Activated CD4-positive, alpha-beta T cell treated with anti-CD3 and anti-CD28 coated beads, Interleukin-2, amount 50 U/mL, for 4 hours (primary cell): ENCODE measurements at regions not wholly inside any gene's neighbourhood (a gene's known extent, or its start where the extent isn't known, plus 50 kb on each side); places are given as distances from the start of the nearest gene placed in this dataset.
"Not testable (repeated sequence)": the region's sequence is repeated elsewhere in the genome, so short reads cannot be mapped to it uniquely, and the experiment has no call there.

Experiments
- DNase-seq, 2 experiments: peaks; one replicate each; pipeline ENCODE4 v3.0.0-alpha.2; 2020

DNA sequence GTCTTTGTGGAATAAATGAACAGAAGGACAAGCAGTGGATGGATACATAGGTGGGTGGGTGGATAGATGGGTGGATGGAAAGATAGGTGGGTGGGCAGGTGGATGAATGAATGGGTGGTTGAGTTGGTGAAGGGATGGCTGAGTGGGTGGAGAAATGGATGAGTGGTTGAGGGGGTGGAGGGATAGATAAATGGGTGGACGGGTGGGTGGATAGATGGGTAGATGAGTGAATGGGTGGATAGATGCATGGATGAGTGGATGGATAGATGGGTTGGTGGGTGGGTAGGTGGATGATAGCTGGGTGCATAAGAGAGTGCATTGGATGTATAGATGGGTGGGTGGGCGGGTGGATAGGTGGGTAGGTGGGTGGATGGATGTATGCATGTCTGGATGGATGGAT is 63.5 kb downstream of the UNC93B1 start:
- DNase-seq, result not testable (repeated sequence)

DNA sequence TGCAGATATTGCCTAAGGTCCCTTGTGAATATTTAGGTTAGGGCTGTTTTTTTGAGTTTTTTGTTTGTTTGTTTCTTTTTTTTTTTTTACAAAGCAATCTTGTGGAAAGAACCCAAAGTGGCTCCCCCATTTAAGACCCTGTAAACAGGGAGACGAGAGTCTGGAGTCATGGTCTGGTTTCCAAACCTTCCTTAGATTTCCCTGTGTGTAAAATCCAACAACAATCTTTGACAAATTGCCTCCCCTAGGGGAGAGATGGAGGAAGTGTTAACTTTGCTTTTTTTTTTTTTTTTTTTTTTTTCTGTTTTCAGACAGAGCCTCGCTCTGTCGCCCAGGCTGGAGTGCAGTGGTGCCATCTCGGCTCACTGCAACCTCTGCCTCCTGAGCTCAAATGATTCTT is 64.9 kb downstream of the UNC93B1 start:
- not testable (repeated sequence) for DNase-seq

DNA sequence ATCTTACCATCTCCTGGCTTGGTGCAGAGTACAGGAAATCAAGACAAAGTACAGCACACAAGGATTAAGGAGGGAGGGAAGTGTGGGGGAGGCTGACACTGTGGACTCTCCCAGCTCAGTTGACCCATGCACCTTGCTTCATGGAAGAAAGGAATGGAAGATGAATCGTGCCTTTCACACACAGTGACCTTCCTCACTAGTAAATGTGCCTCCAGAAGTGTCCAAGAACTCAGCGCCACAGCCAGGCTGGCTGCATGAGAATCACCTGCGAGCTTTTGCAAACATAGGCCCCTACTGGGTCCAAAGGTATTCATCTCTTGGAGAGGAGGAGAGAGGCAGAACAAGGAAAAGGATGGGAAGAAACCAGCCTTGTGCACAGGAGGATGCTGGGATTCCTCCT is 65.5 kb downstream of the UNC93B1 start:
- DNase-seq, result not testable (repeated sequence)

DNA sequence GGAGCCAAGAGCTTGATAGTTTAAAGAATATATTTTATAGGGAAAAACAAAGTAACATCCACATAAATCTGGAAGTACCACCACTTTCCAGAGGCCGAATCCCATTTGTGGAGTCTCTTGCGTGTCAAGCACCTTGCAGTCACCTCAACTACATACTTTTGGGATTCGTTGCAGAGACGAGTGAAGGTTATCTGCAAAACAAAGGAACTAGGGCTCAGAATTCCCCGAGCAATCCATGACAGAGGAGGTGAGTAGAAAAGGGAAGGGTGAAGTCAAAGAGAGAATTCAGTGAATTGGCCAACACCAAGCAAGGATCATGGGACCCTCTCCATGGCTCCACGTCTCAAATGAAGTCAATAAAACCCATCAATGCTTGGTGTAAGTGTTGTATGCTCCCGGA is 80.3 kb downstream of the UNC93B1 start:
- not testable (repeated sequence) for DNase-seq

DNA sequence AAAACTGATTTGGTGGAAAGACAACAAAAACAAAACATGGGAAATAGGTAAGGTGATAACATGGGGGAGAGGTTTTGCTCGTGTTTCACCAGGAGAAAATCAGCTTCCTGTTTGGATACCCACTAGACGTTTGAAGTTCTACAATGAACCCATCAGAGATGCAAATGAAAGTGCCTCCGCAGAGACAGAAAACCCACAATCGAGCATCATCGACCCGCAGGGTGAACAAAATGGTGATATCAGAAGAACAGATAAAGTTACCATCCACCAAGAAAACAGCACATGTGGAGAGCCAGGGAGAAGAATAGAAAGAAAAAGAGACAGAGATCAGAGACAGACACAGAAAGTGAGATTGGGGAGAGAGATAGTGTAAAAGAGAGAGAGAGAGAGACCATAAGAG is 83.4 kb downstream of the UNC93B1 start:
- DNase-seq, result not testable (repeated sequence)

DNA sequence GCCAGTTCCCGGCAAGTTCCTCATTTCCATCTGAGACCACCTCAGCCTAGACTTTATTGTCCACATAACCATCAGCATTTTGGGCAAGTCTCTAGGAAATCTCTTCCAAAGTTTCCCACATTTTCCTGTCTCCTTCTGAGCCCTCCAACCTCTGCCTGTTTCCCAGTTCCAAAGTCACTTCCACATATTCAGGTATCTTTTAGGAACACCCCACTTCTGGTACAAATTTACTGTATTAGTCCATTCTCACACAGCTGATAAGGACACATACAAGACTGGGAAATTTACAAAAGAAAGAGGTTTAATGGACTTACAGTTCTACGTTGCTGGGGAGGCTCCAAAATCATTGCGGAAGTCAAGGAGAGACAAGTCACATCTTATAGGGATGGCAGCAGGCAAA is 91.7 kb downstream of the UNC93B1 start:
- DNase-seq, result not testable (repeated sequence)

DNA sequence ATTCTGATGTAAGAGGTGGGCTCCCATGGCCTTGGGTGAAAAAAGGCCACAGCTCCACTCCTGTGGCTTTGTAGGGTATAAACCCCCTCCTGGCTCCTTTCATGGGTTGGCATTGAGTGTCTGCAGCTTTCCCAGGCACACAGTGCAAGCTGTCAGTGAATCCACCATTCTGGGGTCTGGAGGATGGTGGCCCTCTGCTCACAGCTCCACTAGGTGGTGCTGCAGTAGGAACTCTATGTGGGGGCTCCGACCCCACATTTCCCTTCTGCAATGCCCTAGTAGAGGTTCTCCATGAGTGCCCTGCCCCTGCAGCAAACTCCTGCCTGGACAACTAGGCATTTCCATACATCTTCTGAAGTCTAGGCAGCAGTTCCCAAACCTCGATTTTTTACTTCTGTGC is 92.7 kb downstream of the UNC93B1 start:
- not testable (repeated sequence) for DNase-seq

DNA sequence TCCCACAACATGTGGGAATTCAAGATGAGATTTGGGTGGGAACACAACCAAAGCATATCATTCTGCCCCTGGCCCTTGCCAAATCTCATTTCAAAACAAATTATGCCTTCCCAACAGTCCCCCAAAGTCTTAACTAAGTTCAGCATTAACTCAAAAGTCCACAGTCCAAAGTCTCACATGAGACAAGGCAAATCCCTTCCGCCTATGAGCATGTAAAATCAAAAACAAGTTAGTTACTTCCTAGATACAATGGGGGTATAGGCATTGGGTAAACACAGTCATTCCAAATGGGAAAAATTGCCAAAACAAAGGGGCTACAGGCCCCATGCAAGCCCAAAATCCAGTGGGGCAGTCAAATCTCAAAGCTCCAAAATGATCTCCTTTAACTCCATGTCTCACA is 93.1 kb downstream of the UNC93B1 start:
- not testable (repeated sequence) for DNase-seq

DNA sequence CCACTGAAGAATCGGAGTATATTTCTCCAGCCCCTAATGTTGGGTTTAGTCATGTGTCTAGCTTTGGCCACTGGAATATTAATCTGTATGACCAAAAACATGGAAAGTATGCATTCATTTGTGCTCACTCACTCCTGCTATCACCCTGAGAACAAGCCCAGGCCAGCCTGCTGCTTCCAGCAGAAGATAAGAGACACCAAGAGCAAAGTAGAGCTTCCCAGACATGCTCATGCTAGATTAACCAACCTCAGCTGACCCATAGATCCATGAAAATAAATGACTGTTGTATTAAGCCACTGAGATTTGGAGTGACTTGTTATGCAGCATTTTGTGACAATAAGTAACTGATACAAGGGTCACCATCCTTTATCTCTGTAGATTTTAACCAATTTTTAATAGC is 96.9 kb downstream of the UNC93B1 start:
- DNase-seq, result not testable (repeated sequence)

DNA sequence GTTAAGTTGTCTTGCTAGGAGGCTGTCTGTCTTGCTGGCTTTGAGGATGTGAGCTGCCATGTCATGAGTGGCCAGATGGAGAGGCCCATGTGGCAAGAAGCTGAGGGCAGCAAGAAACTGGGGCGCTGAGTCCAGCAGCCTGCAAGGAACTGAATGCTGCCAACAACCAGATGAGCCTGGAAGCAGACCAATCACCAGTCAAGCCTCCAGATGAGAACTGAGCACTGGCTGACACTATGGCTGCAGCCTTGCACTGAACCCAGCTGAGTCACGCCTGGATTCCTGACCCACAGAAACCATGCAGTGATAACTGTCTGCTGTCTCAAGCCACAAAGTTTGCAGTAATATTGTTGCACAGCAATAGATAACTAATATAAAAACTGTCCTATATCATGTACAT is 104.4 kb downstream of the UNC93B1 start:
- DNase-seq, result not testable (repeated sequence)

DNA sequence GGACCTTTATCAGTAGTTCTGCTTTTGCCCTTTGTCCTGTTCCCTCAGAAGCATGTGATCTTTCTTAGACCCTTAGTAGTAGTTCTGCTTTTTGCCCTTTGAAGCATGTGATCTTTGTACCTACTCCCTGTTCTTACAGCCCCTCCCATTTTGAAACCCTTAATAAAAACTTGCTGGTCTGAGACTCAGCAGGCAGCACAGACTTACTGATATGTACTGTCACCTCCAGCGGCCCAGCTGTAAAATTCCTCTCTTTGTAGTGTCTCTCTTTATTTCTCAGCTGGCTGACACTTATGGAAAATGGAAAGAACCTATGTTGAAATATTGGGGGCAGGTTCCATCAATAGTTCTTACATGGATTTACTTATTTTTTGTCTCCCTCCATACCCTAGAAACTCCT is 110.4 kb downstream of the UNC93B1 start:
- not testable (repeated sequence) for DNase-seq

DNA sequence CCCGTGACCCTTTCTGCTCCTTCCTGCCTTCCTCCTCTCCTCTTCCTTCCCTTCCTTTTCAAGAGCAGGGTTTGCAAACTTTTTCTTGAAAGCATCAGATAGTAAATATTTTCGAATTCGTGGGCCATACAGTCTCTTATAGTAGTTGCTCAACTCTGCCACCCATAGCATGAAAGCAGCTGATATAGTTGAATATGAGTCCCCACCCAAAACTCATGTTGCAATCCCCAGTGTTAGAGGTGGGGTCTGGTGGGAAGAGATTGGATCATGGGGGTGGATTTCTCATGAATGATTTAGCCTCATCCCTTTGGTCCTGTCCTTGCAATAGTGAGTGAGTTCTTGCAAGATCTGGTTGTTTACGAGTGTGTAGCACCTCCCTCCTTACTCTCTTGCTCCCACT is 114.3 kb downstream of the UNC93B1 start:
- not testable (repeated sequence) for DNase-seq

DNA sequence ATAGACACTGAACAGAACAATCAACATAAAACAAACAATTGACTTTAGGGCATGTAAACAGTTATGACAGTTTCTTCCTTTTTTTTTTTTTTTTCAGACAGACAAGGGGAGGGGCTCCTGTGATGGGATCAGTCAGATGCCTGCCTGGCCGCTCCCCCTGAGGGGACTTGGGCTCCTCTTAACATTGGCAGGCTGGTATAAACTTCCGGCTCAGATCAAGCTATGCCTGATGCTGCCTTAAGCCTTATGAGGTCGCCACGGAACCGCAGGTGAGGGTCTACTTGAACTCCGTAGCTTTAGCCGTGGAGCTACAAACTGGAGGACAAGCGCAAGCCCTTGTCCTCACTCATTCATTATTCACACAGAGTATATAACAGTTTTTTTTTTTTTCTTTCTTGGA is 115.8 kb downstream of the UNC93B1 start:
- not testable (repeated sequence) for DNase-seq

DNA sequence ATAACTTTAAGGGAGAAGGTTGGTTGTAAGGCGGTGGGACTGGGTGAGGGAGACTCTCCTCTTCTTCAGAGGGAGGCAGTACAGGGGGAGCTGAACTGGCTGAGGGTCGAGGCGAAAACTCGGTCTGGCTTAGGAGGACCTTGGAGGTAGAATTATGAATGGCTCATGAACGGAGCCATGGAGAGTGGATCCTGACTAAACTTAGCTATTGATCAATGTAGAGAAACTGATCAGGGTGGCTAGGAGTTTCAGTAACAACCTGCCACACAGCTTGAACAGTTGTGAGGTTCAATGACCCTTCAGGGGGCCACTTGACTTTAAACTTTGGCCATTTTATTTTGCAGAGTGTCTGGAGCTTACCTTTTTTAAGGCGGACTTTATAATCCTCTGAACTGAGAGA is 117.2 kb downstream of the UNC93B1 start:
- DNase-seq, result not testable (repeated sequence)

DNA sequence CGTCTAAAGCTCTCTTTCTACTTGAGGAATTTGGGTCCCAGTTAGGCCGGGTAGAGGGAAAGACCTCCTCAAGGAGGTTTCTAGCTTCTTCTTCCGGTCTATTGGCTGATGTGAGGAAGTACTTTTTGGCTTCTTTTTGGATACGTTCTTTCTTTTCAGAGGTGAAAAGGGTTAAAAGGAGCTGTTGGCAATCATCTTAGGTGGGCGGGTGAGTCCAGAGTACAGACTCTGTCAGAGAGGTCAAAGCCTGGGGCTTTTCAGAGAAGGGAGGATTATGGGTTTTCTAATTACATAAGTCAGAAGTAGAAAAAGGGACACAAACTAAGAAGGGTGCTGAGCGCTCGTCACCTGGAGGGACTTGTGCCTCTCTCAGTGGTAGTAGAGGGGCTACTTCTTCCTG is 117.7 kb downstream of the UNC93B1 start:
- not testable (repeated sequence) for DNase-seq

DNA sequence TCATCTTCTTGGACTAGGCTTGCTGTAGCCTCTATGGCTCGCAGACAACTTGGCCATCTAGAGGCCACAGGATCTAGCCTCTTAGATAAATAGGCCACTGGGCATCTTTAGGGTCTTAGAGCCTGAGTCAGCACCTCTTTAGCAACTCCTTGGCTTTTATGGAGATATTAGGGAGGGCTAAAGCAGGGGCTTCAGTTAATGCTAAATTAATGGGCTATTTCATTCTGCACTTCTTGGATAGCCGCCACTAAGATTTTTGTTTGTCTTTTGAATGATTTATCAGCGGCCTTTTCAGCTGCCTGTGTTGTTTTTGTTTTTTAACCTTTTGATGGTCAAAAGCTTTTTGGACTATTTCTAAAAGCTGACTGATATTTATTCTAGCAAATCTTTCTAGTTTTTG is 118.3 kb downstream of the UNC93B1 start:
- DNase-seq, result not testable (repeated sequence)

DNA sequence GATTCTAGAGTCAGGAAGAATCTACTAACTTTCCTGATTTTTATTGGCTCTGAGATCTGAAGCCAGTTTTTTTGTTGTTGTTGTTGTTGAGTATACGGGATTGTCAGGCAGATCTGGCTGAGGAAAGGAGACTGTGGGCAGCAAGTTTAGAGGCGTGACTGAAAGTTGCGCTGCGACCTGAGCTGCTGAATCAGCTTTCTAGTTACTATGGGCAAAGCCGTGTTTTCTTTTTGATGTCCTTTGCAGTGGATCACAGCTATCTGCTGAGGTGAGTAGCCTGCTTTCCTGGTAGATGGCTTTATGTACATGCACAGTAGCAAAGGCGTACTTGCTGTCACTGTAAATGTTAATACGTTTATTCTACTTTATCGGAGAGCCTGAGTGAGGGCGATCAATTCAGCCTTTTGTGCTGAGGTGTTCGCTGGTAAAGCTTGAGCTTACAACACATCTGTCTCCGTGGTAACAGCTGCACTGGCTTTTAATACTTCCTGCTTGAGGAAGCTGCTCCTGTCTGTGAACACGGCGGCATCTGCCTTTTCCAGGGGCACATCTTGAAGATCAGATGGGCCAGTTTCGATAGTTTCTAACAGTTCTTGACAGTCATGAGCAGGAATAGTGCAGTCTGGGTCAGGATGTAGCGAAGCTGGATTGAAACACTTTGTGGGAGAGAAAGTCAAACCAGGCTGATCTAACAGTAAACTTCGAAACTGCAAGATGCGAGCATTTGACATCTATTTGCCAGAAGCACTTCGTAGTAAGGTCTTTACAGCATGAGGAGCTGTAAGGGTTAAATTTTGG is 118.9 kb downstream of the UNC93B1 start:
- peak; percentile 15 to 22 for DNase-seq

DNA sequence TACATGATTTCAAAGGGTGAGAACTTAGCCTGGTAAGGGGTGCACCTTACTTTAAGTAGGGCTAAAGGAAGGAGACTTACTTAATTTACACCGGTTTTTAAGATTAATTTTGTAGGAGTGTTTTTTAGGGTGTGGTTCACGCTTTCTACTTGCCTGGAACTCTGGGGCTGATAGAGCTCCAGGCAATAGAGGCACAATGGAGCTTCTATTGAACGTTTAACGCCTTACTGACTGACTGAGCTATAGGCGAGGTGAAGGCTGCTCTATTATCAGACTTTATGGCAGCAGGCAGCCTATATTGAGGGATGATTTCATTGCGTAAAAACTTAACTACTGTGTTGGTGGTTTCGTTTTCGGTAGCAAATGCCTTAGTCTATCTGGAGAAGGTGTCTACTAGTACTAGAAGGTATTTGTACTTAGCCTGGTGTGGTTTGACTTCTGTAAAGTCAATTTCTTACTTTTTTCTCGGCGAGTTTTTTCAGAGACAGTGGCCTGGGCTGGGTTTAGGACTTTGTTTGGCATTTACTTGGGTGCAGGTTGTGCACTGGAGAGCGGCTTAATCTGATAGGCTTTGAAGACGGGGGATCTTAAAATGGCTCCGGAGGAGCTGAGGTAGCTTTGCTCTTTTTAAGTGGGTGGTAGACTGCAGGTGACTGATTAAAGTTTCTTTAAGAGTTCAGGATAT is 119.7 kb downstream of the UNC93B1 start:
- DNase-seq, result not testable (repeated sequence)

DNA sequence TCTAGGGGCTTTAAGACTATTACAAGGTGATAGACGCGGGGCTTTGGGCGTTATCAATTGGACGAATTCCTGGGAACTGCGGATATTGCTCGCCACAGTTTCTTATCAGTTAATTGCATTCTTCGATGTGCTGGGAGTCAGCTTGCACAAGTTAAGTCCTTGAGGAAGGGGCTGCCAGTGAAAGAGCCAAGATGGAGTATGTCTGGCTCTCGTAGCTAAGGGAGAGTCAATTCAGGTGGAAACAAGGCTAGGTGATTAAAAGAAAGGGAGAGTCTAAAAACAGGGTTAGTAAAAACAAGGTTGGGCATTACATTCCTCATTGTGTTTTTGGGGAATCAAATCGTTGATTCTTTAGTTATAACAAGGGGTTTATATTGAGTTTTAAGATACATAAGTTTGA is 121.6 kb downstream of the UNC93B1 start:
- DNase-seq, result not testable (repeated sequence)

DNA sequence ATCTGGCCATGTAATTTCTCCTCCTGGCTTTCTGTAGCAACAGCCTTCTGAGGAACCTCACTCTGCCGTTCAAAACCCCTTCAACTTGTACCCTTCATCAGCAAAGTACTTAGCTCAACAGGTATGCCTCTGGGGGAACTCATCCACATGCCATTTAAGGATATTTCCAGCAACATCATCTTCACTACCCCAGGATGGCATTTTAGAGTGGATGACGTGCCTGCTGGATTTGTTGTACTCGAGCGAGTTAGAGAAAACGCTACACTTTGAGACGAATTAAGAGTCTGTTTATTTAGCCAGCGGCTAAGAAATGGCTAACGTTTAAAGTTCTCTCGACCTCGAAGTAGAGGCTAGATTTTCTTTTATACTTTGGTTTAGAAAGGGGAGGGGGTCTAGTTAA is 122.1 kb downstream of the UNC93B1 start:
- DNase-seq, result not testable (repeated sequence)

DNA sequence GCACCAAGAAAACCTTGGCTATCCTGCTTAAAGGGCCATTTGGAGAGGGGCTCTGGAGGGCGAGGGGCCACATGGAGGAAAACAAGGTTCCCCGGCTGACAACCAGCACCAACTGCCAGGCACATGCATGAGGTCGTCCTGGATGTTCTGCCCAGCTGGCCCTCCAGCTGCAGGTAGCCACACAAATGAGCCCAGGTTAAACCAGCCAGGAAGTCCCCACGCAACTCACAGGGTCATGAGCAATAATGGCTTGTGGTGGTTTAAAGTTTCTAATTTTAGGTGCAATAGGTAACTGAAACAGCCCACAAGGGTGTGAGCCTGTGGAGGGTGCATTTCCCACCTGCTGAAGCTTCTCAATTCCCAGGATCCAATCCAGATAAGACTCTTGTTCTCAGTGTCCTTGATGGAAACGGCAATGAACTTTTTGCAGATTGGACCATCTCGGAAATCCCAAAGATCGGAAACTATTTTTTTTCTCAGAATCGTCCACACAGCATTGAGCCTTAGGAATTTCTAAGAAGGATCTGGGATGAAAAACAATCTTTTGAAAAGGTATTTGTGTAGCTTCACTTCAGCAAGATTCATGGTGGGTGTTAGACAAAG is 123.2 kb downstream of the UNC93B1 start:
- not testable (repeated sequence) for DNase-seq

DNA sequence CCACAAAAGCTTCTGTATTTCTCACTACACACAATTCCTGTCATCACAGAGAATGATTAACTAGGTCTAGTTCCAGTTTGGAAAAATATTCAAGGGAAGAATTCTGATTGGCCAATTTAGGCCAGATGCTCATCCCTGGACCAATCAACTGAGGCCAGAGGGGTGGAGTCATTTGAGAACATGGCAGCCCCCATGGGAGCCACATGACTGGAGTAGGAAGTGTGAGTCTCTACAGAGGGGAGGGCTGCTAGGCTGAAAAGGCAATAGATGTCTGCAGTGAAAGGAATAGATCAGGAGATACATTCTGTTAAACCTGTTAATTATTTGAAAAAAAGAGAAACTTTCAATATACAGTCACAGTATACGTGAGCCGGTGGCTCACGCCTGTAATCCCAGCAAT is 125.2 kb downstream of the UNC93B1 start:
- not testable (repeated sequence) for DNase-seq

DNA sequence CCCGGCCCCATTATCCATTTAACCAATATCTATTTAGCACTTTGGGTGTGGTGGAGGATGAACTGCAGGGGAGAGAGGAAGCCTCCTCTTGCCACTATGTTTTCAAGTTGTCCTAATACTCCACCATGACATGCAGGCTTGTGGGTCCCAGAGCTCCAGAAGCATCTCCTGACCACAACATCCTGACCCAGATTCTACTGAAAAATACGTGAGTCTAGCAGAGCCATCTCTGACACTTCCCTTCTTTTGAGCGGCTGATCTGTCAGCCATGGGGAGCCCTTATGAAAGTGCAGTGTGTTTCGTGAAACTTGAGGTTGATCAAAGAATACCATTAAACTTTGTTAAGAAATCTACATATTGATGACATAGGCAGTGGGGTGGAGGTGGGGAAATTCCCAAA is 126.6 kb downstream of the UNC93B1 start:
- DNase-seq, result not testable (repeated sequence)

DNA sequence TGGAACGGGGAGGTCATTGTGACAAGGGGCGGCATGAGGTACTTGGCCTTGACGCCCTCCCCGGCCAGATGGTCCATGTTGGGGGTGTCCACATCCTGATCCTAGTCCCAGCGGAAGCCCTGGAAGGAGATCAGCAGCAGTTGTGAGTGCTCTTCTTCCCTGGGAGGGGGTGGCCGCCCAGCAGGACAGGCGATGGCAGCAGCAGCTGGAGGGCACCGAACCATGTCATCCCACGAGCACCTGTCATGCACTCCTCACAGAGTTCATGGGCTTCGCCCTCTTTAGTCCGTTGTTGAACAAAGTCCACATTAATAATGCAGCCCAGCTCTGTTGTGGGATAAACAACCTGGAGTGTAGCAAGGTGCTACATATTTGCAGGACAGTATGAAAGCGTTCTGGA is 130.7 kb downstream of the UNC93B1 start:
- not testable (repeated sequence) for DNase-seq
